Natural killer cell treated with Interleukin-12 subunit alpha and Interleukin-12 subunit beta and Interleukin-15 and Interleukin-18, amount 100 ng/mL, for 72 hours (primary cell): ENCODE measurements at regions not wholly inside any gene's neighbourhood (a gene's known extent, or its start where the extent isn't known, plus 50 kb on each side); places are given as distances from the start of the nearest gene placed in this dataset.
A peak's percentile ranks its signal among the peaks of the same experiment; 100 is the strongest.

ENCODE experiments used
- ATAC-seq, 2 donors: fragments of 150-1000 bp; cut with Tn5 transposase in 1 of 2; sonication (Bioruptor Pico), chemical (Tn5 transposase) in 1 of 2; 2 replicates each; pipeline ENCODE4 v1.10.0; 2021
- DNase-seq: peaks from one replicate; pipeline ENCODE4 v3.0.0; 2022; ENCODE audit warnings: low spot score
- H3K27ac Mint-ChIP-seq, 2 donors: 1 replicate in 1 of 2; 2 replicates in 1 of 2; pipeline ENCODE4 v1.8.0; 2022; ENCODE audit warnings: mixed read lengths in 2 of 2, mild to moderate bottlenecking in 1 of 2, moderate library complexity in 1 of 2
- H3K27me3 Mint-ChIP-seq, 2 donors: 1 replicate in 1 of 2; 2 replicates in 1 of 2; pipeline ENCODE4 v1.8.0; 2022; ENCODE audit warnings: mixed read lengths in 2 of 2
- H3K36me3 Mint-ChIP-seq: one replicate; pipeline ENCODE4 v1.8.0; 2022; ENCODE audit warnings: mixed read lengths
- H3K4me1 Mint-ChIP-seq, 2 donors: 1 replicate in 1 of 2; 2 replicates in 1 of 2; pipeline ENCODE4 v1.8.0; 2022; ENCODE audit warnings: low read depth in 2 of 2, mixed read lengths in 2 of 2, mild to moderate bottlenecking in 1 of 2
- H3K4me3 Mint-ChIP-seq: one replicate; pipeline ENCODE4 v1.8.0; 2022; ENCODE audit warnings: mixed read lengths
- H3K9me3 Mint-ChIP-seq: 2 replicates; pipeline ENCODE4 v1.8.0; 2022; ENCODE audit warnings: mixed read lengths

GRCh38 chr13:74035896-74036295 lies 98.3 kb downstream of the KLF12 start:
- no peaks in the 10 kb centered on the region for H3K9me3 Mint-ChIP-seq
- H3K27me3 Mint-ChIP-seq: no peaks in the 10 kb centered on the region
- H3K36me3 Mint-ChIP-seq: no peaks in the 10 kb centered on the region
- H3K4me1 Mint-ChIP-seq: peaks cover 38 to 40% of the 10 kb centered on the region in 2 donors
- H3K27ac Mint-ChIP-seq: peak overlapping the region in 1 of 2 donors; percentile 30
- no peak overlapping the region for H3K4me3 Mint-ChIP-seq
- DNase-seq (no peak), ATAC-seq (no peak)

- DNase-seq: no peak
- H3K36me3 Mint-ChIP-seq: no peaks in the 10 kb centered on the region
- no peak for ATAC-seq
- peaks cover 33 to 35% of the 10 kb centered on the region in 2 donors for H3K4me1 Mint-ChIP-seq
- H3K27ac Mint-ChIP-seq: no peak overlapping the region
- no peaks in the 10 kb centered on the region for H3K9me3 Mint-ChIP-seq
- H3K4me3 Mint-ChIP-seq: no peak overlapping the region
- no peaks in the 10 kb centered on the region for H3K27me3 Mint-ChIP-seq
These were observed 101.9 kb downstream of the KLF12 start for GRCh38 chr13:74032325-74032724.

- peaks cover 49 to 62% of the 10 kb centered on the region in 2 donors for H3K4me1 Mint-ChIP-seq
- peak overlapping the region; percentile 79 for H3K4me3 Mint-ChIP-seq
- peak overlapping the region; percentile 76 for H3K27ac Mint-ChIP-seq
- ATAC-seq: peak in 1 of 2 donors; percentile 20
- peaks cover 13% of the 10 kb centered on the region for H3K36me3 Mint-ChIP-seq
- H3K27me3 Mint-ChIP-seq: no peaks in the 10 kb centered on the region
- no peak for DNase-seq
- H3K9me3 Mint-ChIP-seq: peaks cover 4% of the 10 kb centered on the region
These were observed 106.9 kb downstream of the KLF12 start for GRCh38 chr13:74027161-74027779.

- H3K36me3 Mint-ChIP-seq: peaks cover 13% of the 10 kb centered on the region
- H3K4me3 Mint-ChIP-seq: peak overlapping the region; percentile 79
- H3K27ac Mint-ChIP-seq: peak overlapping the region; percentile 76
- DNase-seq (peak; percentile 75), ATAC-seq (peak; percentile 88 to 96)
- H3K9me3 Mint-ChIP-seq: peaks cover 4% of the 10 kb centered on the region
- no peaks in the 10 kb centered on the region for H3K27me3 Mint-ChIP-seq
- peaks cover 52 to 66% of the 10 kb centered on the region in 2 donors for H3K4me1 Mint-ChIP-seq
These were observed 107.5 kb downstream of the KLF12 start for GRCh38 chr13:74026753-74027152.

- Mint-ChIP-seq H3K27ac (peak overlapping the region; percentile 53 to 77), H3K4me3 (no peak overlapping the region), H3K9me3 (peaks cover 5% of the 10 kb centered on the region), H3K27me3 (no peaks in the 10 kb centered on the region), H3K4me1 (peaks cover 53 to 71% of the 10 kb centered on the region in 2 donors), H3K36me3 (peaks cover 15% of the 10 kb centered on the region)
- no peak for DNase-seq
- ATAC-seq: no peak
These were observed 108.8 kb downstream of the KLF12 start for GRCh38 chr13:74025369-74025768.

- Mint-ChIP-seq H3K27ac (peak overlapping the region; percentile 53 to 77), H3K4me1 (peaks cover 52 to 69% of the 10 kb centered on the region in 2 donors), H3K36me3 (peaks cover 19% of the 10 kb centered on the region), H3K4me3 (no peak overlapping the region), H3K9me3 (peaks cover 7% of the 10 kb centered on the region), H3K27me3 (no peaks in the 10 kb centered on the region)
- DNase-seq: no peak
- no peak for ATAC-seq
These were observed 109.3 kb downstream of the KLF12 start for GRCh38 chr13:74024856-74025255.

- Mint-ChIP-seq H3K36me3 (peaks cover 19% of the 10 kb centered on the region), H3K4me3 (no peak overlapping the region), H3K4me1 (peaks cover 49 to 65% of the 10 kb centered on the region in 2 donors), H3K27ac (no peak overlapping the region), H3K9me3 (peaks cover 7% of the 10 kb centered on the region), H3K27me3 (no peaks in the 10 kb centered on the region)
- DNase-seq (no peak), ATAC-seq (no peak)
These were observed 109.9 kb downstream of the KLF12 start for GRCh38 chr13:74024314-74024713.

GRCh38 chr13:74023484-74023883 lies 110.7 kb downstream of the KLF12 start:
- no peaks in the 10 kb centered on the region for H3K27me3 Mint-ChIP-seq
- H3K36me3 Mint-ChIP-seq: peaks cover 19% of the 10 kb centered on the region
- no peak overlapping the region for H3K4me3 Mint-ChIP-seq
- DNase-seq (no peak), ATAC-seq (no peak)
- H3K9me3 Mint-ChIP-seq: peaks cover 7% of the 10 kb centered on the region
- H3K27ac Mint-ChIP-seq: peak overlapping the region in 1 of 2 donors; percentile 10
- H3K4me1 Mint-ChIP-seq: peaks cover 49 to 65% of the 10 kb centered on the region in 2 donors

GRCh38 chr13:74021505-74021904 lies 112.7 kb downstream of the KLF12 start:
- ATAC-seq: no peak
- H3K4me3 Mint-ChIP-seq: no peak overlapping the region
- peaks cover 41 to 48% of the 10 kb centered on the region in 2 donors for H3K4me1 Mint-ChIP-seq
- peaks cover 19% of the 10 kb centered on the region for H3K36me3 Mint-ChIP-seq
- no peaks in the 10 kb centered on the region for H3K27me3 Mint-ChIP-seq
- no peak for DNase-seq
- H3K27ac Mint-ChIP-seq: no peak overlapping the region
- H3K9me3 Mint-ChIP-seq: peaks cover 7% of the 10 kb centered on the region

GRCh38 chr13:74018062-74018431 lies 116.2 kb downstream of the KLF12 start:
- no peak for DNase-seq
- H3K27me3 Mint-ChIP-seq: no peaks in the 10 kb centered on the region
- ATAC-seq: no peak
- H3K27ac Mint-ChIP-seq: no peak overlapping the region
- H3K9me3 Mint-ChIP-seq: peaks cover 3% of the 10 kb centered on the region
- H3K4me3 Mint-ChIP-seq: no peak overlapping the region
- peaks cover 33 to 35% of the 10 kb centered on the region in 2 donors for H3K4me1 Mint-ChIP-seq
- H3K36me3 Mint-ChIP-seq: peaks cover 12% of the 10 kb centered on the region

- H3K4me3 Mint-ChIP-seq: no peak overlapping the region
- H3K27me3 Mint-ChIP-seq: no peaks in the 10 kb centered on the region
- peaks cover 3% of the 10 kb centered on the region for H3K9me3 Mint-ChIP-seq
- no peak overlapping the region for H3K27ac Mint-ChIP-seq
- no peak for ATAC-seq
- DNase-seq: no peak
- H3K4me1 Mint-ChIP-seq: peaks cover 32 to 34% of the 10 kb centered on the region in 2 donors
- H3K36me3 Mint-ChIP-seq: peaks cover 6% of the 10 kb centered on the region
These were observed 116.7 kb downstream of the KLF12 start for GRCh38 chr13:74017301-74018061.

GRCh38 chr13:74015137-74015536 lies 119.1 kb downstream of the KLF12 start:
- Mint-ChIP-seq H3K27ac (no peak overlapping the region), H3K27me3 (no peaks in the 10 kb centered on the region), H3K4me3 (no peak overlapping the region), H3K4me1 (peaks cover 16 to 23% of the 10 kb centered on the region in 2 donors), H3K9me3 (no peaks in the 10 kb centered on the region), H3K36me3 (peaks cover 2% of the 10 kb centered on the region)
- DNase-seq: no peak
- ATAC-seq: no peak

- Mint-ChIP-seq H3K9me3 (no peaks in the 10 kb centered on the region), H3K4me1 (peaks cover 18 to 27% of the 10 kb centered on the region in 2 donors), H3K36me3 (no peaks in the 10 kb centered on the region), H3K27me3 (no peaks in the 10 kb centered on the region), H3K4me3 (no peak overlapping the region), H3K27ac (no peak overlapping the region)
- no peak for DNase-seq
- ATAC-seq: no peak
These were observed 125.0 kb downstream of the KLF12 start for GRCh38 chr13:74009100-74009668.

- H3K27me3 Mint-ChIP-seq: no peaks in the 10 kb centered on the region
- DNase-seq: no peak
These were observed 127.5 kb downstream of the KLF12 start for GRCh38 chr13:74006666-74007065.

More at GRCh38 chr13:74006666-74007065, 127.5 kb downstream of the KLF12 start:
- Mint-ChIP-seq H3K27ac (no peak overlapping the region), H3K4me3 (no peak overlapping the region), H3K36me3 (no peaks in the 10 kb centered on the region), H3K4me1 (peaks cover 12 to 20% of the 10 kb centered on the region in 2 donors), H3K9me3 (no peaks in the 10 kb centered on the region)
- no peak for ATAC-seq
